GM21619 (cell line): ENCODE measurements at regions not wholly inside any gene's neighbourhood (a gene's known extent, or its start where the extent isn't known, plus 50 kb on each side); places are given as distances from the start of the nearest gene placed in this dataset.
"Not testable (repeated sequence)": the region's sequence is repeated elsewhere in the genome, so short reads cannot be mapped to it uniquely, and the experiment has no call there.

Source experiments
- ATAC-seq: cut with Tn5 transposase; IDR thresholded peaks from one replicate; pipeline ENCODE4 v1.9.1; 2021; ENCODE audit not compliant: unreplicated experiment

- no peak for ATAC-seq
Observed at GRCh38 chr2:71925268-71926088, 222.2 kb downstream of the CYP26B1 start.

GRCh38 chr2:71923887-71924533, 223.7 kb downstream of the CYP26B1 start:
- ATAC-seq, result peak; percentile 69

DNA sequence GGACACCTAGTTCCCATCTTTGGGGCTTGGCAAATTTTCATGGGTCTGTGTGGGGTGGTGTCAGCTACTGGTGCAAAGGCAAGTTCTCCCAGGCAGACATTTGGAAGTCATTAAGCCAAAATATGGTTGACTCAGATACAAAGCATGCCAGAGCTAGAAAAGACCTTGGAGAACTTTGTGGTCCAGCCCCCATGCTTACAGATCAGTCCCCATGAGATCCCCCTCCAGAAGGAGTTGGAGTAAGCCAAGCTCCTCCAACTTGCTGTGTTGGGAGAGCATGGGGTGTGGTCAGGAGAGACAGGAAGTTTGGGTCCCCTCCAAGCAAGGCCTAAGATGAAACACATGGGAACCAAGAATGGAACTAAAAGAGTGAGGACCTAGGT, 224.5 kb downstream of the CYP26B1 start:
- ATAC-seq, result no peak

GRCh38 chr2:71922499-71923142, 225.0 kb downstream of the CYP26B1 start:
- no peak for ATAC-seq

DNA sequence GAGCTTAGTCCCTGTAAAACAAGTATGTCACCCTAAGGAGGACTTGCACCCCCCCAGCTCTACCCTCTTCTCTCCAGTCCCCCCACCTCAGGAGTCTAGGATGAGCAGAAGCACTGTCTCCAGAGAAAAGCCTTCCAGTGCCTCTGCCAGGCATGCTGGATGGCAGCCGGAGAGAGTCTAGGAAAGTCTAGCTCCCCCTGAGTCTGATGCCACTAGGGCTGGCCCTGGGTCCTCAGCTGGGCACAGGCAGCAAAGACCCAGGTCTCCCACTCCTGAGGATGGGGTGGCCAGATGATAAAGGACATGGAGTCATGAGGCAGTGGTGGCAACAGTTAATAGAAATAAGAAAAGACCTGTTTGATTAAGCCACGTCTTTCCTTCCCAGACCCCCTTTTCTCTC, 225.6 kb downstream of the CYP26B1 start:
- ATAC-seq, result no peak

GRCh38 chr2:71920819-71921218, 226.8 kb downstream of the CYP26B1 start:
- ATAC-seq, result not testable (repeated sequence)

DNA sequence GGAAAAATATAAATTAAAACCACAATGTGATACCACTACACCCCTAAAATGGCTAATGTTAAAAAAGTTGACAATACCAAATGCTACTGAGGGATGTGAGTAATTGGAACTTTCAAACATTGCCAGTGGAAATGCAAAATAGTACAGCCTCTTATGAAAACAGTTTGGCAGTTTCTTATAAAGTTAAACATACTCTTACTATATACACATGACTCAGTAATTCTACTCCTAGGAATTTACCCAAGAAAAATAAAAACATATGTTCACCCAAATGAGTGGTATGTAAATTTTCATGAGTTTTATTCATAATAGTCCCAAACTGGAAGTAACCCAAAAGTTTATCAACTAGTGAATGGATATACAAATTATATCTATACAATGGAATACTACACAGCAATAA, 228.0 kb downstream of the CYP26B1 start:
- no peak for ATAC-seq

DNA sequence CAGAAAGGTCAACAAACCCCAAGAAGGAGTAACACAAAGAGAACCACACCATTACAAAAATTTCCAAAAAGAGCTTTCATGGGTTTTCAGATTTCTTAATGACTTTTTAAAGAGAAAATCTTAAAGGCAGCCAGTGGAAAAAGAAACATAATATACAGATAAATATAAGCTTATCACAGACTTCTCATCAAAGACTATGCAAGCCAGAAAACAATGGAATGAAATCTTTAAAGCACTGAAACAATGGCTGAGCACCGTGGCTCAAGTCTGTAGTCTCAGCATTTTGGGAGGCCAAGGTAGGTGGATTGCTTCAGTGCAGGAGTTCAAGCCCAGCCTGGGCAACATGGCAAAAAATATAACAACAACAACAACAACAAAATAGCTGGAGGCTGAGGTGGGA, 237.4 kb downstream of the CYP26B1 start:
- ATAC-seq, result no peak

- ATAC-seq, result no peak
Observed at GRCh38 chr2:71908798-71909197, 238.9 kb downstream of the CYP26B1 start.

- no peak for ATAC-seq
Observed at GRCh38 chr2:71907503-71907902, 240.2 kb downstream of the CYP26B1 start.

DNA sequence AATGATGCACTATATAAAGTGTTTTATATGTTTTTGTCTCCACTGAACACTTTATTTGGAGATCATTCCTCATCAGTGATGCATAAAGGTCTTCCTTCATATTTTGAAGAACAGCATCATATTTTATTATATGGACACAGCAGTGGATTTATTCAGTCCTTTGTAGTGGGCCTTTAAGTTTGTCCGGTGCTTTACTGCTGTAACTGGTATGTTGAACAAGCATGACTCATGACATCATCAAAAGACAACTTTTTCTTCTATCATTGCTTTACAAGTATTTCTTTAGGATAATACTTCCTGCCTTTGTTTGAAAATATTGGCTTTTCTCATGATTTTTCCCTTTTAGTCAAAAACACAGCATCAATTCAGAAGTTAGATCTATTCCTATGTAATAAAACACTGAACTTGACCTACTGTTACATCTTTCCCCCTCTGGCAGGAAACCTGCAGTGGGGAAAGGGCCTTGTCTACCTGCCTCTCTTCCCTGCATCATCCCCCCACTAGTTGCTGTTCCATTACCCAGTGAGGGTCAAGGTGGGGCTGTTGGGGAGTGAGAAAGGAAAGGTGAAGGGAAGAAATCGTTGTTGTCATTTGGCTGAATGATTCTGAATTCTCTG, 241.2 kb downstream of the CYP26B1 start:
- no peak for ATAC-seq

GRCh38 chr2:71905205-71905604, 242.5 kb downstream of the CYP26B1 start:
- ATAC-seq, result no peak

DNA sequence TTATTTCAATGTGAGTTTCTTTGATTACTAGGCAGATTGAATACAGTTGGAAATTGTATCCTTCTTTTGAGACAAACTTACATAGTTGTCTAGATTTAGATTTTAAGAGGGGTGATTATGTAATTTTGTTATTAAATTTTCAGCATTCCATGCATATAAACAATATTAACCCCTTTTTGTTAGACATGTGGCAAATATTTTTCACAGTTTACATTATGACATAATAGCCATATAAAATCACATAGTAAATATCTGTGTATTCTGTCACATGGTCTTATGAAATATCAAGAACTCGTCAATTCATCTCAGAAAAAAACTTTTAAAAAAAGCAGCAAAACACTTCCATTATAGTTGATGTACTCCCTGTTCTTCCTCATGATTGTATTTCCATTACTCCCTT, 243.8 kb downstream of the CYP26B1 start:
- no peak for ATAC-seq

GRCh38 chr2:71901466-71901865, 246.2 kb downstream of the CYP26B1 start:
- no peak for ATAC-seq

DNA sequence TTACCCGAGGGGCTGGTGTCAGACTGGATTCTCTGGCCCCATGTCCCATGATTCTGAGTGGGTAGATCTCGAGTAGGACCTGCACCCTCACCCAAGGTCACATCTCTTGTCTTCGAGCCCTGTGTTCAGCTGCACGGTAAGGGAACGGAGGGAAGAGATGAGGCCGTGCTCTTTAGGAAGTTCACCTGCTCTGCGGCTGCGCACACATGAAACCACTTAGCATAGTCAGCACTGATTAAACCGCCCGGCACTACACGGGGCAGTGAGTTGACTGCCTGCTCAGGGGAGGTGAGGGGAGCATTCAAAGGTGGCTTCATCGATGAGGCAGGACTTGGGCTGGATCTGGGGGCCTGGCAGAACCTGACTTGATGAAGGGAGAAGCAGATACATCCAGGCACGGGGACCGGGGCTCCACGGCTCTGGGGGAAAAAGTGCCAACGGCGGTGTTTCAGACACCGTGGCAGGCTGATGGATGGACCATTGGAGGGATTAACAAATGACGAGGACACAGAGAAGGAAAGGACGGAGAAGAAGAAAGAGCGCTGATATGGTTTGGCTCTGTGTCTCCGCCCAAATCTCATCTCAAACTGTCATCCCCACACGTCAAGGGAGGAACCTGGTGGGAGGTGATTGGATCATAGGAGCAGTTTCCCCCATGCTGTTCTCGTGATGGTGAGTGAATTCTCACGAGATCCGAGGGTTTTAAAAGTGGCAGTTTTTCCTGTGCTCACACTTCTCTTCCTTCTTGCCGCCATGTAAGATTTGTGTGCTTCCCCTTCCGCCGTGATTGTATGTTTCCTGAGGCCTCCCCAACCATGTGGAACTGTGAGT, 248.6 kb downstream of the CYP26B1 start:
- no peak for ATAC-seq

- no peak for ATAC-seq
Observed at GRCh38 chr2:71898375-71898774, 249.3 kb downstream of the CYP26B1 start.

DNA sequence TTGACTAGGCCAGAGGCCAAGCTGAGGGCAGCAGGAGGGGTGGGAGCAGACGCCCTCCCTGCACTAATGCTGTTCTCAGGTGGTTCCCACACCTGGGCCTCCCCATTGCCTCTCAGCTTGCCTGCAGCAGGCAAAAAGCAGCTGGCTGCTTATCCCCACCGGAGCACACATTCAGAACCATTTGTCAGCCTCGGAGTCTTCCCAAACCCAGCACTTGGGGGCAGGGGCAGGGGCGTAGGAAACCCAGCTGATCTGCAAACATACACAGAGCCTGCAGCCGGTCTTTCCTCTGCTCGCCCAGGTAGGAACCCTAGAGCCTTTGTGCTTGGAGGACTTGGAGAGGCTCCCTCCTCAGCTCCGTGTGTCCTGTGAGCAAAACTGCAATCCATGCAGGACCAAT, 249.8 kb downstream of the CYP26B1 start:
- ATAC-seq, result no peak

DNA sequence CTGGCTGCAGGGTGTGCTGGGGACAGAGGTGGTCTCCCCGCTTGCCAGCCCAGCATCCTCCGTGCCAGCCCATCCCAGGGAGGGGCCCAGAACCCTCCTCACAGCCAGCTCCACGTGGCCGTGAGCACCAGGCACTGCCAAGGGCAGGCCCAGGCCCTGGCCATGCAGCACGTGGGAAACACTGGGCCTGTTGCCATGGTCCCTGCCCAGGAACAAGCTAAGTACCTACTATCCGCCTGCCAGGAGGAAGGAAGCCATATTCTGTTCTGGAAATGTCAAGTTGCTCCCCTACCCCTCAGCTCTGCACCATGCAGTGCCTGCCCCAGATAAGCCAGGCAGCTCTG, 250.6 kb downstream of the CYP26B1 start:
- ATAC-seq, result no peak

- no peak for ATAC-seq
Observed at GRCh38 chr2:71896385-71897136, 251.1 kb downstream of the CYP26B1 start.
